ENCODE measurements at regions not wholly inside any gene's neighbourhood (a gene's known extent, or its start where the extent isn't known, plus 50 kb on each side); places are given as distances from the start of the nearest gene placed in this dataset.

- no peak for TF ChIP-seq CTCF (conservative IDR thresholded peaks at IDR 0.05; ENCODE audit: low read length)
- no peak for TF ChIP-seq EZH2phosphoT487 (IDR thresholded peaks at IDR 0.05; ENCODE audit: borderline replicate concordance, low read depth, low read length)
Measured at GRCh38 chr7:46206476-46207060, 285.5 kb upstream of the IGFBP3 start.
